Psoas muscle (tissue), 7 donors: ENCODE measurements at regions not wholly inside any gene's neighbourhood (a gene's known extent, or its start where the extent isn't known, plus 50 kb on each side); places are given as distances from the start of the nearest gene placed in this dataset.

Source experiments
- ATAC-seq, 4 donors: fragments of 200-7000 bp; cut with Tn5 transposase; one replicate each; pipeline ENCODE4 v1.9.1; 2020; ENCODE audit warnings: moderate library complexity in 3 of 4, mild to moderate bottlenecking in 2 of 4
- DNase-seq, 2 donors: peaks; one replicate each; pipeline ENCODE4 v3.0.0-alpha.2; 2020
- H3K27ac ChIP-seq: fragments of 200-600 bp; one replicate; pipeline ENCODE4 v1.8.0; 2022
- H3K27me3 ChIP-seq, 3 donors: fragments of 200-600 bp in 1 of 3; one replicate each; pipeline versions ENCODE4 v1.6.1 to v1.8.0; 2013 to 2022; ENCODE audit warnings: low read length in 2 of 3, mild to moderate bottlenecking in 2 of 3, moderate library complexity in 1 of 3; ENCODE audit not compliant: insufficient read depth in 3 of 3
- H3K36me3 ChIP-seq, 2 donors: fragments of 200-600 bp in 1 of 2; one replicate each; pipeline versions ENCODE4 v1.6.1 to v1.8.0; 2013 to 2022; ENCODE audit warnings: low read depth in 1 of 2, mild to moderate bottlenecking in 1 of 2, moderate library complexity in 1 of 2; ENCODE audit not compliant: insufficient read depth in 1 of 2
- H3K4me1 ChIP-seq: fragments of 200-600 bp; one replicate; pipeline ENCODE4 v1.8.0; 2022
- H3K4me3 ChIP-seq: fragments of 200-600 bp; one replicate; pipeline ENCODE4 v1.8.0; 2022; ENCODE audit warnings: mild to moderate bottlenecking
- H3K9me3 ChIP-seq: fragments of 200-600 bp; one replicate; pipeline ENCODE4 v1.8.0; 2022
- WGBS, 3 donors: extraction: QIAGEN DNeasy Blood & Tissue Kit; methylation state at CpG; one replicate each; pipeline versions ENCODE4 v1.1.6 to v1.1.7; 2013; 5-methylcytosine and 5-hydroxymethylcytosine counted together
- intact Hi-C, 2 donors: fragments of 100-400 bp; cut with DNase I; formaldehyde crosslinking; loops; one replicate each; pipeline versions ENCODE4 v1.11.0 to v1.14.2; 2022
- TF ChIP-seq, protein P1 (sequence below): fragments of 200-600 bp; IDR thresholded peaks from one replicate; pipeline ENCODE4 v1.8.0; 2022; ENCODE audit warnings: antibody characterized with exemption
- donor health status: healthy with polysubstance abuse.
- donor health status: DM: no; HTN: no; CAD: no; lungs with moderate emphysema.
- donor health status: Bipolar disorder and iron deficiency.
- donor health status: healthy.
- donor health status: DM: yes; HTN: yes; CAD: no.
- donor health status: DM: no; HTN: no; CAD: no.
- donor health status: DM: yes; HTN: yes; CAD: no.

- TF ChIP-seq, protein P1, sequence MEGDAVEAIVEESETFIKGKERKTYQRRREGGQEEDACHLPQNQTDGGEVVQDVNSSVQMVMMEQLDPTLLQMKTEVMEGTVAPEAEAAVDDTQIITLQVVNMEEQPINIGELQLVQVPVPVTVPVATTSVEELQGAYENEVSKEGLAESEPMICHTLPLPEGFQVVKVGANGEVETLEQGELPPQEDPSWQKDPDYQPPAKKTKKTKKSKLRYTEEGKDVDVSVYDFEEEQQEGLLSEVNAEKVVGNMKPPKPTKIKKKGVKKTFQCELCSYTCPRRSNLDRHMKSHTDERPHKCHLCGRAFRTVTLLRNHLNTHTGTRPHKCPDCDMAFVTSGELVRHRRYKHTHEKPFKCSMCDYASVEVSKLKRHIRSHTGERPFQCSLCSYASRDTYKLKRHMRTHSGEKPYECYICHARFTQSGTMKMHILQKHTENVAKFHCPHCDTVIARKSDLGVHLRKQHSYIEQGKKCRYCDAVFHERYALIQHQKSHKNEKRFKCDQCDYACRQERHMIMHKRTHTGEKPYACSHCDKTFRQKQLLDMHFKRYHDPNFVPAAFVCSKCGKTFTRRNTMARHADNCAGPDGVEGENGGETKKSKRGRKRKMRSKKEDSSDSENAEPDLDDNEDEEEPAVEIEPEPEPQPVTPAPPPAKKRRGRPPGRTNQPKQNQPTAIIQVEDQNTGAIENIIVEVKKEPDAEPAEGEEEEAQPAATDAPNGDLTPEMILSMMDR, result no peak
- Histone ChIP-seq H3K36me3 (no peaks in the 10 kb centered on the region), H3K4me3 (no peak overlapping the region), H3K4me1 (no peaks in the 10 kb centered on the region), H3K9me3 (no peaks in the 10 kb centered on the region), H3K27me3 (no peaks in the 10 kb centered on the region), H3K27ac (no peak overlapping the region)
- 70 to 79% (median 79%) methylated on average over 4 of the region's 4 CpGs for WGBS, 3 donors
- ATAC-seq (no peak), DNase-seq (no peak)
- intact Hi-C loops, result no loop called here
Measured at GRCh38 chr7:79823246-79823951, 311.2 kb upstream of the GNAI1 start.

DNA sequence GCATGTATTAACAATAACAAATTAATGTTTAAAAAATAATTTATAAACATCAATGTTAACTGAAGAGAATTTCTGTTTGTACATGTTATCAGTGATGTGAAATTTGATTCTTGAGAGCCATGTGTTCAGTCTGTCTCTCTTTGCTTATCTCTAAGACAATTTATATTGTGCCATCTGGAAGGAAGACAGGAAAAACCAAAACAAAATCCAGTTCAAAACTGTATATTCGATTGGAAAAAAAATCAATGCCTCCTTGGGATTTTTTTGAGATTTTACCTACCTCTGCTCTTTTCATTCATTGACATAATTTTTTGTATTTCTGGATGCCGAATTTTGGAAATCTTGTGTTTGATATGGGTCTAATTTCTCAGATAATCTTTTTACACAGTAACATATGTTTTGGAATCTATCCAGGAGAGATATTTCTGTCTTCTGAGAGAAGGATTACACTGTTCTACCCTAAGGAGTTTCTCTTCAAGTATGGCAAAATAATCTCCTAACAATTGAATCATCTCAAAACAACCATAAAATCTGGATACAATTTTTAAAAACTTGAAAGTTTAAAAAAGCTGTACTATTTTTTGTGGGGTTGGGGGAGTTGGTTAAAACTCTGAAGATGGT is 311.9 kb upstream of the GNAI1 start:
- intact Hi-C loops, result no loop called here
- WGBS, 3 donors, result 29 to 39% (median 39%) methylated on average over 2 of the region's 2 CpGs
- no peak for DNase-seq
- ATAC-seq, result no peak
- TF ChIP-seq, protein P1, result no peak
- Histone ChIP-seq H3K4me1 (no peaks in the 10 kb centered on the region), H3K27me3 (no peaks in the 10 kb centered on the region), H3K9me3 (no peaks in the 10 kb centered on the region), H3K4me3 (no peak overlapping the region), H3K36me3 (no peaks in the 10 kb centered on the region), H3K27ac (no peak overlapping the region)

GRCh38 chr7:79820387-79820786 is 314.2 kb upstream of the GNAI1 start:
- Histone ChIP-seq H3K4me1 (no peaks in the 10 kb centered on the region), H3K4me3 (no peak overlapping the region), H3K27me3 (no peaks in the 10 kb centered on the region), H3K36me3 (no peaks in the 10 kb centered on the region), H3K27ac (no peak overlapping the region), H3K9me3 (no peaks in the 10 kb centered on the region)
- ATAC-seq, result no peak
- TF ChIP-seq, protein P1, result no peak
- peak; percentile 15 to 63 for DNase-seq
- 9 to 19% (median 11%) methylated on average over 6 of the region's 6 CpGs for WGBS, 3 donors
- intact Hi-C loops, result no loop called here

DNA sequence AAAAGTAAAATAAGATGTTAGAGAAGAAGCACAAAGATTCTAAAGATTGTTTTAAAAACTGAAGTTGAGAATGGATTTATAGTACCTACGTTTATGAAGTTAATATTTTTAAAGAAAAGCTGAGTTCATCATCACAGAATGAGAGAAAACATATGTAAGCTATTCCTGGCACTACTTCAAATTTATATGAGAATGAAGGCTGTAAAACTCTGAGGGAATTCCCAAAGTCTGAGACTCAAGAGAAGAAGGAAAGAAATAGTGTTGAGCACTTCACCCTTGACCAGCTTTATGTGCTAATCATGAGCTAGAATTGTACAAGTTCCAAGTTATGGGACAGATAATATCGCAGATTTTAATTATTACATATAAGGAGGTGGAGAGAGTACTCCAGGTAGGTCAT is 323.7 kb upstream of the GNAI1 start:
- Histone ChIP-seq H3K36me3 (no peaks in the 10 kb centered on the region), H3K4me3 (no peak overlapping the region), H3K9me3 (no peaks in the 10 kb centered on the region), H3K4me1 (no peaks in the 10 kb centered on the region), H3K27ac (no peak overlapping the region), H3K27me3 (peaks cover 0 to 4% (median 0%) of the 10 kb centered on the region in 3 donors)
- ATAC-seq (no peak), DNase-seq (no peak)
- 70 to 75% (median 74%) methylated on average over 2 of the region's 2 CpGs for WGBS, 3 donors
- TF ChIP-seq, protein P1, result no peak
- intact Hi-C loops, result no loop called here
